GM19455 (cell line): ENCODE measurements at regions not wholly inside any gene's neighbourhood (a gene's known extent, or its start where the extent isn't known, plus 50 kb on each side); places are given as distances from the start of the nearest gene placed in this dataset.
A peak's percentile ranks its signal among the peaks of the same experiment; 100 is the strongest.

Experiments used
- ATAC-seq: cut with Tn5 transposase; IDR thresholded peaks from one replicate; pipeline ENCODE4 v1.9.1; 2021; ENCODE audit not compliant: unreplicated experiment

- ATAC-seq, result no peak
Measured at GRCh38 chr6:33924681-33925080, 120.9 kb upstream of the MLN start.

GRCh38 chr6:33923857-33924514, 120.2 kb upstream of the MLN start:
- ATAC-seq, result no peak

- no peak for ATAC-seq
Measured at GRCh38 chr6:33921745-33922144, 117.9 kb upstream of the MLN start.

GRCh38 chr6:33918175-33918695, 114.4 kb upstream of the MLN start:
- no peak for ATAC-seq

GRCh38 chr6:33915134-33915533, 111.3 kb upstream of the MLN start:
- no peak for ATAC-seq

GRCh38 chr6:33914645-33915044, 110.8 kb upstream of the MLN start:
- ATAC-seq, result no peak

- ATAC-seq, result no peak
Measured at GRCh38 chr6:33912195-33912594, 108.4 kb upstream of the MLN start.

- ATAC-seq, result no peak
Measured at GRCh38 chr6:33911488-33911887, 107.7 kb upstream of the MLN start.

GRCh38 chr6:33910594-33910993, 106.8 kb upstream of the MLN start:
- no peak for ATAC-seq

GRCh38 chr6:33909737-33910136, 105.9 kb upstream of the MLN start:
- ATAC-seq, result no peak

GRCh38 chr6:33908025-33908424, 104.2 kb upstream of the MLN start:
- ATAC-seq, result no peak

GRCh38 chr6:33907227-33907626, 103.4 kb upstream of the MLN start:
- ATAC-seq, result no peak

GRCh38 chr6:33906439-33906838, 102.6 kb upstream of the MLN start:
- ATAC-seq, result no peak

- no peak for ATAC-seq
Measured at GRCh38 chr6:33905071-33905609, 101.3 kb upstream of the MLN start.

- ATAC-seq, result no peak
Measured at GRCh38 chr6:33904747-33905065, 100.9 kb upstream of the MLN start.

GRCh38 chr6:33904050-33904746, 100.4 kb upstream of the MLN start:
- ATAC-seq, result peak; percentile 79

GRCh38 chr6:33903579-33903978, 99.8 kb upstream of the MLN start:
- ATAC-seq, result no peak

- no peak for ATAC-seq
Measured at GRCh38 chr6:33902457-33902853, 98.7 kb upstream of the MLN start.

- no peak for ATAC-seq
Measured at GRCh38 chr6:33901822-33902456, 98.1 kb upstream of the MLN start.

- ATAC-seq, result no peak
Measured at GRCh38 chr6:33898771-33899170, 95.0 kb upstream of the MLN start.

GRCh38 chr6:33897189-33897780, 93.5 kb upstream of the MLN start:
- no peak for ATAC-seq
